SIG-M5 treated with dmso at 0.1 percent for 504 hours (cell line): ENCODE measurements at regions not wholly inside any gene's neighbourhood (a gene's known extent, or its start where the extent isn't known, plus 50 kb on each side); places are given as distances from the start of the nearest gene placed in this dataset.
"Not testable (repeated sequence)": the region's sequence is repeated elsewhere in the genome, so short reads cannot be mapped to it uniquely, and the experiment has no call there.

Experiments used
- DNase-seq: peaks from one replicate; lab custom pipeline; 2025; ENCODE audit not compliant: unreplicated experiment; lab: John Stamatoyannopoulos, UW

GRCh38 chr14:54241517-54241916 lies 155.3 kb upstream of the CDKN3 start:
- no peak for DNase-seq

DNA sequence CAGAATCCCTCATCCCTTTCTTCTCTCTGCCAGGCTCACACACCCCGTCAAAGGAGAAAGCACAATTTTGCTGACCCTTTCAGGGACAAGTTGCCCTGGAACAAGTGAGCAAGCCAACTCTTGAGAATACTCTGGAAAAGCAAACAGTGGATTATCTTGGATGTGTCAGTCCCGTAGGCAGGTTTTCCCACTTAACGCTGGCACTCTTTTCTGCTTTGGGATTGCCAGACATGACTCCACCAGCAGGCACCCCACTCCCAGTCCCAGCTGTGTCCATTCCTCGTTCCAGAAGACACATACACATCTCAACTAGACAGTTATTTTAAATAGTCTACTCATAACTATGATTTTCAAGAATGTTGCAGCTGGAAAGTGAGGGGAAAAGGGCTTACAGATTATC lies 145.5 kb upstream of the CDKN3 start:
- no peak for DNase-seq

DNA sequence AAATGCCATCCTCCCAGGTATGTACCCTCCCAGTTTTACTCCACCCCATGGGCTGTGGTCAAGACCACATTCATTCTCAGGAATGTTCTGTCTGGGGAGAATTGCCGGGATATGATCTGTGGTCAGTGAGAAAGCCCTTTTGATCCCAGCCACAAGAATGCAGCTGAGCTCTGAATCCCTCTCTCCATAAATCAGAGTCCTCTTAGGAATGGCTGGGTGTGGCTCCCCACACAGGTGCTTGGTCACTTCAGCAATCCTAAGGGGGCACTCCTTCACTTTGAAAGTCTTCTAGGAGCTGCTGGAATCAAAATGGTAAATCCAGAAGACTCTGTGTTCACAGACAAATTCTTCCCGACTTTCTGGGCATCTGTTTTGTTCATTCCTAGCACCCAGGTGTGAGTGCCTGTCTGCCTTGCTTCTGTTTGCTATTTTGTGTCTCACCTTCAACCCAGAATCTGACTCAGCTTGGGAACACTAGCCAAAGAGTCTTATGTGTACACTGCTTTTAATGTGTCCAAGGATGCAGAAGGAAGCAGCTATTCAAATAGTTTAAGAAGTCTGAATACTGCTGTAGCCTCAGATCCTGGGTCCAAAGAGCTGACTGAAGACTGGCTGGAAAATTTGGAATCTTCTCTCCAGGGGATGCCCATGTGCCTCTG lies 144.6 kb upstream of the CDKN3 start:
- DNase-seq = no peak

- DNase-seq = no peak
Measured at GRCh38 chr14:54253195-54253947, 143.4 kb upstream of the CDKN3 start.

- DNase-seq = no peak
Measured at GRCh38 chr14:54256156-54256555, 140.7 kb upstream of the CDKN3 start.

- no peak for DNase-seq
Measured at GRCh38 chr14:54257424-54257823, 139.4 kb upstream of the CDKN3 start.

DNA sequence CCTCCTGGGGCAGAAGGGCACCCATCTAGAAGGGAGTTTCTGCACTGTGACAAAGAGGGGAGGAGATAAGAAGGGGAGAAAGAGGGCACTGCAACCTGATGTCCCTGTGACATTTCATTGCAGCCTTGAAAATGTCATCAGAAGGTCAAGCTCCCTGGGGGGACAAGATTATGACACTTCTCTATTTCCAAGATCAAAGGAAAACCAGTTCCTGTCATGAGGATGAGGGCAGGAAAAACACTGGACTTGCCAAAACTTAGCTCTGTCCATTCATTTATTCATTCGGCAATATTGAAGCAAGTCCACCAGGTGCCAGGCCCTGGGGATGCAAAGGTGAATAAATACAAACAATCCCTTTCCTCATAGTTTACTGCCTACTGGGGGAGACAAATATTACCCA lies 138.4 kb upstream of the CDKN3 start:
- DNase-seq = no peak

DNA sequence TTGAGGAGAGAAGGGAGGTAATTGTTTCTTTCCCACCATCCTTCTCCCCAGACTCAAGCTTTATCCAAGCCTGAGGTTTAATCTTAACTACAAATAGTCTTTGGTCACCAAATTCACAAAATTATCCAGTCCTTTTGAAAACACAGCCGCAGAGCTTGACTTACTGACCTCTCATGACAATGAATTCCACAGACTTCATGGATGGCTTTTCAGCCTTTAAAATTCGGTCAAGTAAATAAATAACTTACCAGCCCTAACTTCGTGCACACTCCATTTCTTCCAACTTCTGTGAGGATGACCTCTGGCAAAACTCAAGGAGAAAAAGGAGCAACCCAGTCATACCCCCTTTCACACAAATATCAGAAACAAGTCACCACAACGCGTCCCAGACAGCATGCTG lies 137.0 kb upstream of the CDKN3 start:
- no peak for DNase-seq

DNA sequence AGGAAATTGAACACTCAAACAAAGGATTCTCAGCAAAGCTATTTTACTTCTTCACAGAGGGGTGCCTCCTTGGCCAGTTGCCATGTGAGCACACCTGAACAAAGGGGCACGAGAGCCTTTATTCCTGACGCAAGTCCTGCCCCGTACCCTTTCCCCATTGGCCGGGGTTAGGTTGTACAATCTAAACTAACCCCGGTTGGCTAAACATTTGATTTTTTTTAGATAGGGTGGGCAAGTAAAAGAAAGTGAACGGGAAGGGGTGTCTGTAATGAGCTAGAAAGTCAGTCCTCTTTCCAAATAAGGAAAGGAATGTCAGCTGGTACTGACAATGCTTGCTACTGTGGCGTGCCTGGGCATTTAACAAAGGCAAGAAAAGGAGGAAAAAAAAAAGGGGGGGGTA lies 135.5 kb upstream of the CDKN3 start:
- DNase-seq = no peak

DNA sequence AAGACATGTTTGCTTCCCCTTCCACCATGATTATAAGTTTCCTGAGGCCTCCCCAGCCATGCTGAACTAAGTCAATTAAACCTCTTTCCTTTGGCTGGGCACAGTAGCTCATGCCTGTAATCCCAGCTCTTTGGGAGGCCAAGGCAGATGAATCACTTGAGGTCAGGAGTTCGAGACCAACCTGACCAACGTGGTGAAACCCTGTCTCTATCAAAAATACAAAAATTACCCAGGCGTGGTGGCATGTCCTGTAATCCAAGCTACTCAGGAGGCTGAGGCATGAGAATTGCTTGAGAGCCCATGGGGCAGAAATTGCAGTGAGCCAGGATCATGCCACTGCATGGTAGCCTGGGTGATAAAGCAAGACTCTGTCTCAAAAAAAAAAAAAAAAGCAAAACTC lies 130.2 kb upstream of the CDKN3 start:
- not testable (repeated sequence) for DNase-seq

GRCh38 chr14:54267172-54267571 lies 129.6 kb upstream of the CDKN3 start:
- no peak for DNase-seq

DNA sequence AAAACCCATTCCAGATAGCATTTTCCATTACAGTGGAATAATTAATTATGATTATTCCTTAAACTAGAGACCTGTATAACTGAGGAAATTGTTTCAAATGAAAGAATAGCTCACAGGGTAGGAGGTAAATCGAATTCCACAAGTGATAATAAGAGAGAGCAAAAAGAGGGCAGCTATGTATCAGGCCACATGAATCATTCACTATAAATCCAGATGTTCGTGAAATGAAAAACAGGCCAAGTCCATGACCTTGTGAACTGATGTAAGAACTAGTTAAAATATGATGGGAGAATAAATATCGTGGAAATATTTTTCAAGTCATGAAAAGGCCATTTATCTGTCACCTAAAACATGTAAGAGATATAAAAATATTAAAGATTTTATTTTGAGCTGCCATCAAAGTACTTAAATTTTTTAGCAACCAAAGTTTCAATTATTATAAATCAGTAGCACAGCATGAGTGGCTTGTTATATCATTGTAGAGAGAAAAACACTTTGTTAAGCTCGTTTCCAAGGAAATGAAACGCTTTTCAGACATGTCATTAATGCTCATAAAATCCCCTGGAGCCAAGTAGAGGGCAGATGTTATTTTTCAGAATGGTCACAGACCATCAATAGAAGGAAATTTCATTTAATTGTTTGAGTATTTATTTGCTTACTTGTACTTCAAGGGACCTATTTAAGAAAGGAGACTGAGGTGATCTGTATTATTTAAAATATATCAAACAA lies 120.6 kb upstream of the CDKN3 start:
- DNase-seq = no peak

DNA sequence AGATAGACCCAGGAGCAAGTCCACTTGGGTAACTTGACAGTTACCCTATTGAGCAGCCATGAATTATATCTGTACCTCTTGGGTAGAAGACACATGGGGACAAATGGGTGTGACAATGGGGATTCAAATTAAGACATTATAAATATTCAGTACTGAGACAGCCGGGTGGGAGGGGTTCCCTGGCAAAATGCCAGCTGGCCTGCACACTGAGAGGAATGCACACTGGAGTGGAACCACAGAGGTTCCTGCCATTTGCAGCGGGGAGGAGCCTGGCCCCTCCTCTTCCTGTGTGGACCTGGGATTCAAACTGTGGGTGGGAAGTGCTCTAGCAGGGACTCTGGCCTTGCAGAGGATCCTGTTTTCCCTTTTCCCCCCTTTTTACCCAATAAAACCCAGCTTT lies 118.7 kb upstream of the CDKN3 start:
- DNase-seq = no peak

DNA sequence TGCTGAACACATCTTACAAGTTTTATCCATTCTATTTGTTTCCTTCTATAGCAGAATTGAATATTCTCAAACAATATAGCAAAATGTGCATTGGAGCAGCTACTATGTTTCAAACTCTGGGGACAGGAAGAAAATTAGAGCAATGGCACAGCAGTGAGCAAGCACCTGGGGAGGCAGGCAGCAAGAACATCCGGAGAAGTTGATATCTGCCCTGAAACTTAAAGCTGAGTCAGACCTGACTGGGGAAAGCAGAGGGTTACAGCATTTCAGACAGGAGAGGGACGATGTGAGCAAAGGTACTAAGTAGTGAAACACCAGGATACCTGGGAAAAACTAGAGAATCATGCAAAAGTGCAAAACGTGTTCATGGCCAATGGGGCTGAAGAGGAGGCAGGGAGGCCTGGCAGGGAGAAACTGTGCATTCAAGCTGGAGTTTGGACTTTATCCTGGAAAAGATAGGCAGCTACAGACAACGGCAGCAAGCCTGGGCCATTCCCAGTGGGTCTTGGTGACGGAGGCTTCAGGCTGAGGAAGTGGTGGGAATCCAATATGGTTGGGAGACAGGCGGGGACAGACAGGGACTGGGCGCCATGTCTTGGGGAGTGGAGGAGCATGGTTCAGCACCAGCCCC lies 118.0 kb upstream of the CDKN3 start:
- DNase-seq = no peak

- DNase-seq = no peak
Measured at GRCh38 chr14:54282849-54283248, 114.0 kb upstream of the CDKN3 start.

- no peak for DNase-seq
Measured at GRCh38 chr14:54285030-54285429, 111.8 kb upstream of the CDKN3 start.

DNA sequence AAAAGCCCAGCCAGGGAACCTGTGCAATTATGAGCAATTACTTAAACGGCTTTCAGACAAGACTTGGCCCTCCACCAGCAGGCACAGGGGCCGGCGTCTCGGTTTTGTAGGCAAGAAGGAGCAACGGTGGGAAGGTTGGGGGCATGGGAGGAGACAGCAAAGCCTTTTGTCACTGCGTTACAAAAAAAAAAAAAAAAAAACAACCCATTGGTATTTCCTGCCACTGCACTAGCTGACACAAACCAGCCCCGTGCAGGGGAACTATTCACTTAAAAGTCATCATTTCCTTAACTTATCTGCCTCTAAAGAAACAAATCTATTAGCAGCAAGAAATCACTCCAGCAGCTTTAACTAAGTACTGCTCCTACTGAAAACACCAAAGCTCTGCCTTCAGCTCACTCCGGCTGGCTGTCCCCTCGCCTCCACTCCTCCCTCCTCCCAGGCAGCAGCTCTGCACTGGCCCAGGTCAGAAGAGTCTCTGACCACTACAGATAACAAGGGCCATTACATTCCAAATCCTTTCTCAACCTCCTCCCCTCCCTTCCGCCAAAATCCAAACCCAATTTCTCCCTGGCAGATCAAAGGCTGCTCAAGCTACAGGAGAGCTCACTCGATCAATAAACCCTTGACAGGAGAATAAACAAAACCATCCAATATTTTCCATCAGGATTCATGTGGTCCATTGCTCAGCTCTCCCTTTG lies 105.2 kb upstream of the CDKN3 start:
- DNase-seq = no peak

- DNase-seq = no peak
Measured at GRCh38 chr14:54294802-54295201, 102.0 kb upstream of the CDKN3 start.

DNA sequence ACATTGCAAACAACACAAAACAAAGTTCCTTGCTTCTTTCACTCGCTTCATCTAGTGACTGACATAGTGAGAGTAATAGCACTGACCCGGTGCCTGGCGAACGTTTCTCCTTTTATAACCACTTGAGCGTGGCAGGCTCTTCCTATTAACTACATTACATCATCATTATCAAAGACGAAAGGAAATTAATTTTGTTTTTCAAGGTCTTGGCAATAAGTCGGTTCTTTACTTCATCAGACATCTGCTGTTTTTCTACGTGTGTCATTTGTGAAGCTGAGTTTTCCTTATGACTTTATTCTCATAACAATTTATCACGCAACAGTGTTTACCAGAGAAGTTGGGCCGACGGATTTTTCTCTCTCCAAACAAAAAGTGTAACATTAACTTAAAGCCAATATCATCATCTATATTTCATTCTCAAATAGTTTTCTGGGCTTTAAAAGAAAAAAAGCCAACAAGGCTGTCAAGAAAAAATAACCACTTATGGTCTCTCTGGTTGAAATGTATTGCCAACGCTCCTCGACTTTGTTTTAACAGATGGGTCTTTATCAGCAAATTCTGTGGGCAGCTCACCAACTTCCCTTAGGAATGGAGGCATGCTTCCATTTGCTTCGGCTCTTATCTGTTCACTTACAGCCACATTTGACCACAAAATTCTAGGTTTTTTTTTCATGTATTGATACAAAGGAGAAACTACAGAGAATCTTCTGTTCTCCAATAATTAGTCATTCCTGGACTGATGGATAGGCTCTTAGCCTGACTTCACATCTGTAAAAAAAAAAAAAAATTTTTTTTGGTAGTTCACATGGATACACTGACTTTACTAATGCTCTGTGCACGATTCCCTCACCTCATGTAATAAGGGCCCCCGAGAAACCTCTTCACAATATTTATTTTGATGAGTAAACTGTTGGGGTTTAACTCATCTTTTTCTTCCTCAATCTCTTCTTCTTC lies 97.1 kb upstream of the CDKN3 start:
- DNase-seq = no peak

DNA sequence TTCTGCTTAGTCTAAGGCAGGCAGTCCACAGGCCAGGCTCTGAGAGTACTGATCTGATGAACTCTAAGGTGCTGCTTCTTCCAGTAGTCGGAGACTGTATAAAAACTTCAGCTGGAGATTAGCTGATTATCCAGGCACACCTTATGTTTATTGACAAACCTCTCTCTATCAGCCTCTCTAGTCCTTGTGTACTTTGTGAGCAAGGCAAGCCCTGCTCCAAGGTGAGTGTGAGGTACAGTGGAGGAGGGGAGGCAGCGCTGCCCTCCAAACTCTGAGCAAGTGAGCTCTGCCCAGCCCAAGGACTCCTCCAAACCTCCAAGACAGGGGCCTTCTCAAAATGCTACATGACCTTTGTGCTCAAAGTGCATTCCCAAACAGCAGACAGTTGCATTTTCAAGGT lies 95.9 kb upstream of the CDKN3 start:
- DNase-seq = no peak
